HG03460 (cell line): ENCODE measurements at regions not wholly inside any gene's neighbourhood (a gene's known extent, or its start where the extent isn't known, plus 50 kb on each side); places are given as distances from the start of the nearest gene placed in this dataset.
"Not testable (repeated sequence)": the region's sequence is repeated elsewhere in the genome, so short reads cannot be mapped to it uniquely, and the experiment has no call there.

Experiments
- ATAC-seq: cut with Tn5 transposase; IDR thresholded peaks from one replicate; pipeline ENCODE4 v1.9.1; 2021; ENCODE audit not compliant: unreplicated experiment

- no peak for ATAC-seq
Observed at GRCh38 chr22:23501261-23501619, 78.8 kb downstream of the IGLL1 start.

GRCh38 chr22:23500508-23501260 lies 79.4 kb downstream of the IGLL1 start:
- ATAC-seq: no peak

- ATAC-seq: no peak
Observed at GRCh38 chr22:23499845-23500500, 80.1 kb downstream of the IGLL1 start.

- no peak for ATAC-seq
Observed at GRCh38 chr22:23498811-23499798, 81.0 kb downstream of the IGLL1 start.

GRCh38 chr22:23497889-23498288 lies 82.2 kb downstream of the IGLL1 start:
- ATAC-seq: not testable (repeated sequence)

GRCh38 chr22:23497016-23497885 lies 82.8 kb downstream of the IGLL1 start:
- ATAC-seq: no peak

- no peak for ATAC-seq
Observed at GRCh38 chr22:23496445-23496833, 83.7 kb downstream of the IGLL1 start.

GRCh38 chr22:23495614-23496444 lies 84.3 kb downstream of the IGLL1 start:
- no peak for ATAC-seq

- ATAC-seq: no peak
Observed at GRCh38 chr22:23494930-23495266, 85.2 kb downstream of the IGLL1 start.

GRCh38 chr22:23485490-23485889 lies 94.6 kb downstream of the IGLL1 start:
- ATAC-seq: no peak

GRCh38 chr22:23484651-23485050 lies 95.4 kb downstream of the IGLL1 start:
- no peak for ATAC-seq

GRCh38 chr22:23481369-23481768 lies 98.7 kb downstream of the IGLL1 start:
- no peak for ATAC-seq

GRCh38 chr22:23478175-23478574 lies 101.9 kb downstream of the IGLL1 start:
- no peak for ATAC-seq

- not testable (repeated sequence) for ATAC-seq
Observed at GRCh38 chr22:23474531-23474930, 105.6 kb downstream of the IGLL1 start.

- no peak for ATAC-seq
Observed at GRCh38 chr22:23473901-23474300, 106.2 kb downstream of the IGLL1 start.

GRCh38 chr22:23472376-23472775 lies 107.7 kb downstream of the IGLL1 start:
- ATAC-seq: not testable (repeated sequence)

- no peak for ATAC-seq
Observed at GRCh38 chr22:23471698-23472097, 108.4 kb downstream of the IGLL1 start.

GRCh38 chr22:23470811-23471389 lies 109.2 kb downstream of the IGLL1 start:
- no peak for ATAC-seq

- no peak for ATAC-seq
Observed at GRCh38 chr22:23467721-23468294, 112.3 kb downstream of the IGLL1 start.
